GM04504 (cell line): ENCODE measurements at regions not wholly inside any gene's neighbourhood (a gene's known extent, or its start where the extent isn't known, plus 50 kb on each side); places are given as distances from the start of the nearest gene placed in this dataset.
"Not testable (repeated sequence)": the region's sequence is repeated elsewhere in the genome, so short reads cannot be mapped to it uniquely, and the experiment has no call there.

ENCODE experiments used
- DNase-seq: peaks from one replicate; pipeline ENCODE4 v3.0.0-alpha.2; 2012; ENCODE audit warnings: low read depth

DNA sequence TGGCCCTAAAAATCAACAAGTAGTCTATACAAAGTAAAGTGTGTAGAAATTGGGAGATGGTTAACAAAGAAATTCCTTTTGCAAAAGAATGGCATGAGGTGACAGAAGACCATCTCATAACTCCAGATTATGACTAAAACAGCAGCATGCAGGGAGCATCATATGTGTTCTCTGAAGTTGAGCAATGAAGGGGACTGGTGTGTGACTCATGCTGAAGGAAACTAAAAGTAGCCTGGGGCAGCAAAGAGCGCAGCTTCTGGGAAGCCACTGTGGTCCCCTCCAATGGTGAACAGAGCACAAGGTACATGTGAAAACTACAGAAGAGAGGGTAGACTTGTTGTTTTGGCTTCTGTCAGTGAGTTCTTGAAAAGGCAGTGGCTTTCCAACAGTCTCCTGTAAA lies 133.4 kb downstream of the MACC1 start:
- DNase-seq: peak; percentile 64

DNA sequence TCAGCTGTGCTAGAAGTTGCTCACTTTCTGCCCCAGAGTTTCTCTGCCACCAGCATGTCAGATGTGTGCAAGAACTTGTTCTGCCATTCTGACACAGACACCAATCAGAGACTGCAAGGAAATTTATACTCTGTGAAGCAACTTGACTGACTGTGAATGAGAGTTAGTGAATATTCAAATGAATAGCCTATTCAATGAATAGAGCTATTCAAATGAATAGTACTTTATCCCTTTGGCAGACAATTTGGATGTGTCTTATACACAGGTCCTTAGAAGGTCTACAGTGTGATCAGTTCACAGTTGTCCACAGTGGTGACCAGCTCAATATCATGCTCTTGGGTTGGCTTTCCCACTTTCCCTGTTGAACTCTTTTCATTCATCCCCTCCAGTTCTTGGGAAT lies 138.1 kb downstream of the MACC1 start:
- no peak for DNase-seq

DNA sequence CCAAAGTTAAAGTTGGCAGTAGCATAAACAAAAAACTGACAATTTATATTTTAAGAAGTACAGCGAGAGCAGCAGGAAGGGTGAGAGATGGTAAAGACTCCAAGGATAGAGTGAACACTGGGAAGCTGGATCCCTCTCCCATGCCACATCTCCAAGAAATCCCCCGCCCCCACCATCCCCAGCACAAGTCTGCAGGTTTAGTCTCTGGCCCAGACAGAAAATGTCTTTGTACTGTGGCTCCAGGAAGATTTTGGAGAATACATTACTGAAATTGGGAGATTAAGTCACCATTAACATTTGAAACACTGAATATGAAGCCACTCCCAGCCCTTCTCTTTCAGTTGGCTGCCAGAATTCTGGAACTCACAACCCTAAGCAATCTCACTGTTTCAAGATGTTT lies 140.3 kb downstream of the MACC1 start:
- no peak for DNase-seq

DNA sequence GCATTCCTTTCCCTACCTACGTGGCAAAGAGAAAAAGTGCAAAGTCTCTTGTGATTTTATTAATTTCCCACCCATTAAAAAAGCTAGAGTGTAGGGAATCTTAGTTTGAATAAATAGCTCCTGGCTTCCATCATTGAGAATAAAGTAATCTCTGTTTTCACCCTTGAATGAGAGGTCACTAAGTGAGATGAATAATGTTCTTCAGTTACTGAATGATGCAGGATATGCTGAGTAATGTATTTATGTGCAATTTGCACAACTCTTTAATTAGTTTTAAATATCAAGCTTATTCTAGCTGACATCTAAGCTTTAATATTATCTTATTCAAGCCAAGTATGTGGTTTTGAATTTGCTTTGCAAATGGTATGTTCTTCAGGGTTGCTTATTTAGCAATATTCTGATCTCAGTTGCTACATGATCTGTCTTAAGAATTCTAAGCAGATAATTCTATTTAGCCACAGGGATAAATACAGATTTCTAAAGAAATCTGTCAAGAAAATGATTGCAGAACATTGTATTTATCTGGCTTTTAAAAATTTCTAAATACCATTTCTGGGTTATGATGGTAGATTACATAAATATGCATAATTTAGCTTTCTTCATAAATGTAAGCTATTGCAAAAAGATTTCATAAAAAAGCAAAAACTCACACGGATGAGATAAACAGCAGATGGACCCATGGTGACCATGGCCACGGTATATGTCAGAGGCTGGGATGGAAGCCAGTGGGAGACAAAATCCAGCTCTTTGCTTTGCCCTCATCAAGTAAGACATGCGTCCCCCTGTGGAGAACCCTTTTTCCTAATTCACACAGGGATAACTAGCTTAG lies 141.0 kb downstream of the MACC1 start:
- no peak for DNase-seq

DNA sequence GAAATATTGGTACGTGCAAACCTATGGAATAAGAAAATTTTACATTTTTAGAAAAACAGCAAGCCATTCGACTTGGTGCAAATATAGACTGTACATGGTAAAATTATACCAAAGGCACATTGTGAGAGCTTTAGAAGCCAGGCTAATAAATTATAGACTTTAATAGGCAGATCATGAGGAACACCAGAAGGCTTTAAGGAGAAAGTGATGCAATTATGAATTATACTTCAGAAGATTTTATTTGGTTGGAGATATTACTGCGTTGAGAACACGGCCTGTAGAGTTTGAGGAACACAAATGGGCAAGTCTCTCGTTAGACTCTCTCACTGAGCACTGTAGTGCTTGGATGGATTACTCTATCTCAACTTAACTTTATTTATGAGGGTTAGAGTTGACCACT lies 141.7 kb downstream of the MACC1 start:
- DNase-seq: no peak

DNA sequence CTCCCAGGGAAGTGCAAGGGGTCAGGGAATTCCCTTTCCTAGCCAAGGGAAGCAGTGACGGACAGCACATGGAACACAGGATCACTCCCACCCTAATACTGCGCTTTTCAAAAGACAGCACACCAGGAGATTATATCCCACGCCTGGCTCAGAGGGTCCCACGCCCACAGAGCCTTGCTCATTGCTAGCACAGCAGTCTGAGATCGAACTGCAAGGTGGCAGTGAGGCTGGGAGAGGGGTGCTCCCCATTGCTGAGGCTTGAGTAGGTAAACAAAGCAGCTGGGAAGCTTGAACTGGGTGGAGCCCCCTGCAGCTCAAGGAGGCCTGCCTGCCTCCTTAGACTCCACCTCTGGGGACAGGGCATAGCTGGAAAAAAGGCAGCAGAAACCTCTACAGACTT lies 149.2 kb downstream of the MACC1 start:
- not testable (repeated sequence) for DNase-seq

DNA sequence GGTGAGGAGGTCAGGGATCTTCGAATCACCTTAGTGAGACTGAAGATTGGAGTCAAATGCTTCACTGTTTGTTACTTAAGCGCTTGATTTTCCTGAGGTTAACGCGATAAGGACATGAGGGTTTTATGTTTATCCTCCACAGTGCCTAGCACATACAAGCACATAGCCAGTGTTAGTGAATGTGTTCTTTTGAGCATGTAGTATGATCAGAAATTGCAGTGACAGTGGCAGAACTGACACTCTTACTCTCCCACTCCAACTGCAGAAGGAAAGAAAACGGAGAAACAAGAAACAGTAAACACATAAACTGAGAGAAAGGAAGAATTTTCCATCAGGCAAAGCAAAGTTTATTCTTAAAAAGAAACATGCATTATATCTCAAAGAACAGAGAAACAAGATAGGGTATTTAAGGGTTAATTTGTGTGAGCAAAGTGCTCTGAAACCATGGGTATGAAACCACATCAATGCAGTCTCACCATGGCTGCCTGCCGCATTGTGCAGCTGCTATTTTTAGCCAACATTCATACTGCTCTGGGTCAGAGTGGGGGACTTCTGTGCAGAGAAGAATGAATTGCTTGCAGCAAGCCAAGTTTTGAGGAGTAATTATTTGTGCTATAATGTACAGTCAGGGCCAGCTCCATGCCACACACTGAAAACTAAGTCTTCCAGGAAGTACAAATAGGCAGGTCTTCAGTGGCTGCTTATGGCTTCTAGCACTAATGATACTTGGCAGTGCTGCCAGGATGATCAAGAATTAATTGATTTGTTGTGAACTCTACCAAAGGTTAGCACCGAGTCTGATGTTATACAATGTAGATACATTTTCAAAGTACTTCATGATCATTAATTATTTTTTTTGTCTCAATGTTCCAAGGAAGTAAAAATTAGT lies 152.0 kb downstream of the MACC1 start:
- no peak for DNase-seq

DNA sequence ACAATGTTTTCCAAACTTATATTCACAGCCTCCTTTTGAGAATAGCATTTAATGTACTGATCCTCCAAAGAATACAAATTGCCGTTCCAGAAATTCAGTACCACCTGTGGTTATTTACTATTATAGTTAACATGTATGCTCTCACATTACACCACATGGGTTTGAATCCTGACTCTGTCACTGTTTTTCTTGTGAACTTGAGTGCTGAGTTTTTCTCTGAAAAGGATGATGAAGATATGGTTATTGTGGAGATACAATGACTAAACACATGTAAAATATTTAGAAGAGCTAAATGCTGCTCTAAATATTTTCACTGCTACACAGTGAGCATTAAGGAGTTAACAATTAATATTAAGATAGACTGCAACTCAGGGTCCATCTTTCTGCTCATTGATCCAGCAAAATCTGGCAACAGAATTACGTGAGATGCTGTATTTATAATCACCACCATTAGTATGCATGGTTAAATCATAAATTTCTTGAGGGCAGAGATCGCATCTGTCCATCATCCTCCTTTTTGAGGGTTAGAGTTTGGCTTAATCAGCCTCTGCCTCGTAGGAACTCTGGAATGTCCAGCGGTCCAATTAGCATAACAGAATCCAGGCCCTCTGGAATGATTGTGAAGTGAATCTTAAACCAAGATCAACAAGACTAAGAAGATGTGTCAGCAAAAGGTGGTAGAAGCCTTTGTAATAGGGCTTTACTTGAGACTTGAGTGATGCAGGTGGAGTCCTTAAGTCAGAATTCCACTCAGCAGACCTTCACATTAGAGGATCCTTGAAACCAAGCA lies 152.8 kb downstream of the MACC1 start:
- no peak for DNase-seq

DNA sequence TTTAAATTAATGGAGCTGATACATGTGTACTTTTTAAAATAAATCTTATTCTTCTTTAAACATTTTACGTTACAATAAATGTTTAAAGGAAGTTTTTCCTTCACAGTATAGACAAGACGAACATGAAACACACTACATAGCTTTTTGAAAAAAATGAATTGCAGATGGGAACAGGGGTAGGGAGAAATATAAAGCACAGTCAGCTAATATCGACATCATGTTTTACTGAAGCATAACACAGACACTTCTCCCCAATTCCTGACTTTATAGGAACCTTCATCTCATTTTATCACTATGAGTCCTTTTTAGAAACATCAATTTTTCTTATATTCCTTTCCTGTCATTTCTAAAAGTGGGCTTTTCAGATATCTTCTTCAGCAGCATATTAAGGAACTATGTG lies 153.5 kb downstream of the MACC1 start:
- DNase-seq: no peak

DNA sequence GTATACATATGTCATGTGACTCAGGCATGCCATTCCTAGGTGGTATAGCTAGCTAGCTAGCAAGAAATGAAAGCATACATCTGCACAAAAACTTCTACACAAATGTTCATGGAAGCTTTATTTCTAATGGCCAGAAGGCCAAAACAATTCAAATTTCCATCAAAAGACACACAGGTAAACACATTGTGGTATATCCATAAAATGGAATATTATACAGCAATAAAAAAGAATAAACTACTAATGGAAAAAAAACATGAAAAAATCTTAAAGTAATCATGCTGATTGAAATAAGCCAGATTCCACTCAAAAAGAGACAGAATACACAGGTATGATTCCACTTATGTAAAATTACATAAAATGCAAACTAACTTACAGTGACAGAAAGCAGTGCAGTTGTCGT lies 154.3 kb downstream of the MACC1 start:
- no peak for DNase-seq

DNA sequence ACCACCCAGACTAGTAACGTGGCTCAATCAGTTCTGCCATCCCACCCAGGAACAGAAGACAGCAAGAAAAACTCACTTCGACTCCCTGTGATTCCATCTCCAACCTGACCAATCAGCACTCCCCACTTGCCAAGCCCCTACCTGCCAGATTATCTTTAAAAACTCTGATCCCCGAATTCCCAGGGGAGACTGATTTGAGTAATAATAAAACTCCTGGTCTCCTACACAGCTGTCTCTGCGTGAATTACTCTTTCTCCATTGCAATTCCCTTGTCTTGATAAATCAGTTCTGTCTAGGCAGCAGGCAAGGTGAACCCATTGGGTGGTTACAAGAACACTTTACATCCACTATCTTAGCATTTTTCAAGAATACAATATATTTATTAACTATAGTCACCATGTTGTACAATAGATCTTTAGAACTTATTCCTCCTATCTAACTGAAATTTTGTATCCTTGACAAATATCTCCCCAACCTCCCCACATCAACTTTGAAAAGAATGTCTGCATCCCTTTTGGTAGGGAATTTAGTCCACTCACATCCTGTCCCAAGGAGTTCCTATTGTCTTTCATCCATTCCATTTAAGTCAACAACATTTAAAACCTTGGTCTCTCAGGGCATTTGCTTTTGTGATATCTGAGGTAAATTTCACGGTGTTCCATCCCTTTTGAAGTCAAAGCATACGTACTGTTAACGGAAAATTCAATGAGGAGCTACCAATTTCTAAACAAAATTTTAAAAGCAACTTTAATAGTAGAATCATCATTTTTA lies 163.7 kb downstream of the MACC1 start:
- no peak for DNase-seq

DNA sequence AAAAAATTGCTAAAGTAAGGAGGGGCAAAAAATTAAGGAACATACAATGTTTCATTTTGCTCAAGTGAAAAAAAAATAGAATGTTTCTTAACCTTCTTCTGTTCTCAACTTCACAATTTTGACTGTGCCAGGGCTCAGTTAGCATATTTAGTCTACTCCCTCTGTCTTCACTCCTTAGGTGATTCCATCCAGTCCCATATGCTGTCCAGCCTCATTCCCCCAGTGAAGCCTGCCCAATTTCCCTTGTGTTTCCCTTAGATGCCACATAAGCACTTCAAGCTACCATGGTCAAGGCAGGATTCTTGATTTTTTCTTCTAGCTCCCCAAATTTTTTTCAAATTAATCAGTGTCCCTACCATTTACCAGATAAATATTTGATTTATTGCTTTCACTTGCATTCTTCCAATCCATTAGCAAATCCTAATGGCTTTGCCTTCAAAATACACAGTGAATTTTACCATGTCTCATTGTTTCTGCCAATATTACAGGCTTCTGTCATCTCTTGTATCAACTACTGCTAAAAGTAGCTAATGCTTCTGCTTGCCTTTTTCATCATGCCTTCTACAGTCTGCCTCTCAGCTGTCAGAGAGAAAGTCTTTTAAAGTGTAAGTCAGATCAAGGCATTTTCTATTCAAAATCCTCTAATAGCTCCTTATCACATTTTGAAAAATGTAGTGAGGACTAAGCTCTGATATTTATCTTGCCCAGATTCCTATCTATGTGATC lies 166.8 kb downstream of the MACC1 start:
- no peak for DNase-seq

DNA sequence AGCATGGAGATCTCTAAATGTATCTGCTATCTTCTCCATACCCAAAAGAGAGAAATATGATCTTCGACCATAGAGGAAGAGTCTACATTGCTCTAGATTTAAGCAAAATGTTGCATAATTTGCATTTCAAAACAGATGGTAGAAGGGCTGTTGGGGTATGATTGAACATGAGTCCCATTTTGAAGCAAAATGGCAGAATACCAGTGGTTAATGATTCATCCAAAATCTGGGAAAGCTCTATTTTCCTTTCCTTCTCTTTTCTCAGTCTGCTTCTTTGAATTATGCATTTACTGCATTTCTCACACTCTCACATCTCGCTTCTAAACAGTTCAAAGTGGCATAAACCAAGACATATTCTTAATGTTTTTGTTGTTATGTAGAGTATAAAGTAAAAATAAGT lies 178.5 kb downstream of the MACC1 start:
- DNase-seq: no peak

DNA sequence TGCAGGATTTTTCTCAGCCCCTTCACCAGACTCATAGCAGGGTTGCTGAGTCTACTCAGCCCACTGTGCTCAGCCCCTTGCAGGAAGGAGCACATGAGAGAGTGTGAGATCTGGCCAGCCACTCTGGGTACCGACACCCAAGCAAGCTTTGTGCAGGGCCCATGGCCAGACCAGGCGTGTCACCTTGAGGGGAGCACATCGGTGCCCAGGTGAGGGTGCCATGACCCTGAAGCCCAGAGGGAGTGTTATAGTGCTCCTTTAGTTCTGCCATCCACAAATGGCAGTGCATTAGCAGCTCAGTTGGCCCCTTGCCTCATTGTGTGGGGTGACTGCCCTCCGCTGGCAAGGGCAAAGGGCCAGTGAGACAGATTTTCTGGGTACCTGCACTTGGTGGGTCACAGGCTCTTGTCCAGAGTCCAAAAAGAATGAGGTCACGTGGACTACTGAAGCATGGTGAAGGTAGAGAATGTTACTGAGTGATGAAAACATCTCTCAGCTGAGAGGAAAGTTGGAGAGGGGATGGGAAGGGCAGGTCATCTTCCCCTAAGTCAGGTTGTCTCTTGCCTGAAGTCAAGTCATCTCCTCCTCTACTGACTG lies 181.8 kb downstream of the MACC1 start:
- no peak for DNase-seq

DNA sequence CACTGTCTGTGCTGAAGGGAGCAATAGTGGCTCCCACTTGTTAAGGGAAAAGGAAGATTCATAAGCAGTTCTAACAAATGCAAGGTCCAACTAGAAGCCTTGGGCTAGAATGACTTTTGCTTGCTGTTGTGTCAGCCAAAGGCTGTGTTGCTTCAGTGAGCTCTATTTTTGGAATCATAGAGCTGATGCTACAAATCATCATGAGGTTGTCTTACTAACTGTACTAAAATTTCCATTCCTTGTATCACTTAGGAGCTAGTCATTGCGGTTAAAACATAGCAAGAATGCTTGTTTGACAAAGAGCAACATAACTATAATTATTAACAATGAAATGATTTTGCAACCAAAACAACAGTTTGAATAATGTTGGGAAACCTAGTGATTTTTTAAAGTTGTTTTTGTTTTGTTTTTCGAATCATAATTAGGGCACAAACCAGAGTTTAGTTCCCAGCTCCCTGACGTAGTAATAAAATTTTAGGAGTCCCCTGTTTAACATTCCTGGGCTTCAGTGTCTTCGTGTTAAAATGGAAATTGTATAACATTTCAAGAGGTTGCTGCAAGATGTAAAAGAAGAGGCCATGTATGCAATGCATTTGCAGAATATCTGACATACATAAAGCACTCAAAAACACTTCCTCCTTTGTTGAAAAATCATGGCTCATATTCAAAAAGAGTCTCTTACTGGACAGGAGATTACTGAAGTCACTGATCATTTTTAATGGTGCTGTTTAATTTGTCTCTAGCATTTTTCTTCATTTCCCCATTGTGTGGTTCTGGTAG lies 183.4 kb downstream of the MACC1 start:
- DNase-seq: peak; percentile 94

DNA sequence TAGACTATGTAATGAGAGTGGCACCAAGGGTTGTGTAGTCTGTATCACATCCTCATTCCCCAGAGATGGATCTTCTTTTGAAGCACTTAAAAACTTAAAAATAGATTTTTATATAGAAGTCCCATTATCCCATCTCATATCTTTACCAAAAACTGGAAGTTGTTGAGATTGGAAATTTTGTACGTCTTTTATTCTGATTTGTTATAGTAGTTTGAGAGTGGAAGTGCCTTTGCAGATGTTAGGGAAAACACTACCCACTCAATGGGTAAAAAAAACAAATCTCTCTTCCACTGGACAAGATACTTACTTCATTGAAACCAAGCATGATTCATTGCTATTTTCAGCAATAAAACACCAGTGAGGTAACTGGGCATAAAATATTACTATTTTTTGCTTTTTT lies 184.4 kb downstream of the MACC1 start:
- no peak for DNase-seq

DNA sequence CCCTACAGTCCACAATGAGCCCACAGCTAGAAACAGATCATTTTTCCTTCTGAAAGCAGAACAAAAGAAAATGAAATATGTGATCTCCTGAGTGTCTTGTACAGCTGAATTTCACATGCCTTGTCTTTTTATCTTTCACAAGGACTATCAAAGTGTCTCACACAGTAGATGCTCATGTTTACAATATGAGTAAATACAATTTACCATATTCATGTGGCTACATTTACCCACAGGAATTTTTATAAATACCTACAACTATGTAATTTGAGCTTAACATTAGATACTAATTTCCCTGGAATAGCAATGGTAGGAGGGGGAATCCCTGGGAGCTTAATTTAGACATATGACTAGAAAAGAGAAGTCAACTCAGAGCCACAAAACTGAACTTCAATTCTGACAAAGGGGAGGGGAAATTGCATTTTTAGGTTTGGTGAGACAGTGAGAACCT lies 186.2 kb downstream of the MACC1 start:
- peak; percentile 34 for DNase-seq

DNA sequence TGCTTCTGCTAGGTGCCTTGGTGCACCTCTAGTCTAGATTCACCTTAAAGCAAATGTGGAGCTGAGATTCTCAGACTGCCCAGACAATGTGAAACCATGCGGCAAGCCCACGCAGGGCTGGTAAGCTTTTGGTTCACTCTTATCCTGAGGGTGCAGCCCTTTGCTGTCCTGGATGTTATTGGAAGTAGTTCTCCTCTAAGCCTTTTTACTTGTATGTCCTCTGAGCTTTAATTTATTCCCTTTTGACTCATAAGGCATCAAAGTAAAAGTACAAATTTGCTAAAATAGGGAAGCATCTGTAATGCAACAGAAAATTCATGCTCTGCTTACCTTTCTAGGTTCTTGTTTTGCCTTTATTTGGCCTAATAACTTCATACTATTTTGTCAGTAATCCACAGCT lies 186.8 kb downstream of the MACC1 start:
- DNase-seq: no peak

DNA sequence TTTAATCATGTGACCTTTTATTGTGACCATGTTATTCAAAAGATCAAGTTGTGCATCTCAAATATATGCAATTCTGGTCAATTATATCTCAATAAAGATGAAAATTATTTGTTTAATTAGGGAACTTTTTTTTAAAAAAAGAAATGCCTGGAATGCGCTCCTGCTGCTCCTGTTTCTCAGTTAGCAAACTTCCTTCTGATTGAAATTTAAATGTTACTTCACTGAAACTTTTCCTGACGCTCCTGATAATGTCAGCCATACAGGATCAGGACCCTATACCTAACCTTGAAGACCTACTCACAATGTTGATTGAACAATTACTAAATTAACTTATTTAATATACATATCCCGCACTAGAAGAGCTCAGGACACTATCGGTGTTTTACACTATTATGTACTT lies 190.4 kb downstream of the MACC1 start:
- DNase-seq: no peak

DNA sequence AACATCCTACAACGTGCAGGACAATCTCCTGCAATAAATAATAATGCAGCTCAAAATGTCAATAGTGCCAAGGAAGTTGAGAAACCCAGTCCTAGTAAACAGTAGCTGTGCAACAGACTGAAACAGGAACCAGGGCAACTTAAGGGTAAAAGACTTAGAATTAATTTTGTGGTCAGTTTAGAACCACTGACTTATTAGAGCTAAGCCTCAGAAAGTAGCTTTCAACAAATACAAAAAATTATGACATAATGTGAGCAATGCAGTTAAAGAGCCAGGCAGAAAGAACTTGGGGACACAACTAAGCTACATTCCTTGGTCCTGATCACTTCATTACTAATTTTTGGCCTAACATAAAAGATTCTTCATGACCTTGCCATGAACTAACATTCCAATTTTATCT lies 195.4 kb downstream of the MACC1 start:
- DNase-seq: no peak
